GM23248 (cell line): ENCODE measurements at regions not wholly inside any gene's neighbourhood (a gene's known extent, or its start where the extent isn't known, plus 50 kb on each side); places are given as distances from the start of the nearest gene placed in this dataset.

Source experiments
- DNase-seq: peaks from one replicate; pipeline ENCODE4 v3.0.0-alpha.2; 2015
- H2AFZ ChIP-seq: fragments of 200-600 bp; sonication (generic); 2 replicates; pipeline ENCODE4 v1.6.1; 2016; ENCODE audit warnings: antibody characterized with exemption
- H3F3A ChIP-seq: fragments of 200-600 bp; sonication (generic); 2 replicates; pipeline ENCODE4 v1.6.1; 2016; ENCODE audit warnings: mild to moderate bottlenecking, antibody characterized with exemption, mixed run types; ENCODE audit not compliant: insufficient read depth
- H3K27ac ChIP-seq: fragments of 200-600 bp; sonication (generic); 2 replicates; pipeline ENCODE4 v1.5.1; 2016; ENCODE audit warnings: mild to moderate bottlenecking
- H3K27me3 ChIP-seq: fragments of 200-600 bp; sonication (generic); replicated peaks from 2 replicates; pipeline ENCODE4 v1.6.1; 2016; ENCODE audit warnings: mild to moderate bottlenecking; ENCODE audit not compliant: insufficient read depth
- H3K36me3 ChIP-seq: fragments of 200-600 bp; sonication (generic); 2 replicates; pipeline ENCODE4 v1.6.1; 2016; ENCODE audit warnings: low read depth, mild to moderate bottlenecking
- H3K4me1 ChIP-seq: fragments of 200-600 bp; sonication (generic); 2 replicates; pipeline ENCODE4 v1.6.1; 2016; ENCODE audit warnings: mild to moderate bottlenecking; ENCODE audit not compliant: insufficient read depth
- H3K4me2 ChIP-seq: fragments of 200-600 bp; sonication (generic); one replicate; pipeline ENCODE4 v1.6.1; 2016; ENCODE audit warnings: mild to moderate bottlenecking; ENCODE audit not compliant: unreplicated experiment
- H3K4me3 ChIP-seq: fragments of 200-600 bp; sonication (generic); 2 replicates; pipeline ENCODE4 v1.5.1; 2016; ENCODE audit warnings: mild to moderate bottlenecking
- H3K79me2 ChIP-seq: fragments of 200-600 bp; sonication (generic); 2 replicates; pipeline ENCODE4 v1.6.1; 2016; ENCODE audit warnings: mild to moderate bottlenecking; ENCODE audit not compliant: insufficient read depth
- H3K9ac ChIP-seq: fragments of 200-600 bp; sonication (generic); 2 replicates; pipeline ENCODE4 v1.6.1; 2016; ENCODE audit warnings: mild to moderate bottlenecking
- H3K9me2 ChIP-seq: fragments of 200-600 bp; sonication (generic); 2 replicates; pipeline ENCODE4 v1.6.1; 2016; ENCODE audit warnings: mixed run types, mild to moderate bottlenecking, moderate library complexity; ENCODE audit not compliant: insufficient read depth
- H3K9me3 ChIP-seq: fragments of 200-600 bp; sonication (generic); one replicate; pipeline ENCODE4 v1.6.1; 2017; ENCODE audit warnings: low read depth
- H4K20me1 ChIP-seq: fragments of 200-600 bp; sonication (generic); 2 replicates; pipeline ENCODE4 v1.6.0; 2016; ENCODE audit not compliant: insufficient read depth
- EZH2 ChIP-seq: fragments of 200-600 bp; sonication (generic); IDR thresholded peaks from 2 replicates; pipeline ENCODE4 v1.6.1; 2018; ENCODE audit warnings: antibody characterized with exemption, mild to moderate bottlenecking; ENCODE audit not compliant: insufficient read depth, poor library complexity, severe bottlenecking
- EZH2phosphoT487 ChIP-seq: fragments of 200-600 bp; sonication (generic); IDR thresholded peaks from 2 replicates; pipeline ENCODE4 v1.6.1; 2018; ENCODE audit warnings: antibody characterized with exemption, moderate library complexity, mild to moderate bottlenecking, low read depth; ENCODE audit not compliant: insufficient read depth
- WGBS, 2 experiments: methylation state at CpG; one replicate each; pipeline ENCODE4 v1.1.6; 2015 to 2017; ENCODE audit warnings: low lambda C conversion rate in 2 of 2, low coverage in 1 of 2; ENCODE audit errors: missing lambda C conversion rate in 2 of 2; 5-methylcytosine and 5-hydroxymethylcytosine counted together
- in situ Hi-C: fragments of 300-500 bp; cut with MboI; formaldehyde crosslinking; loops from 2 replicates; pipeline ENCODE4 v1.15.0; 2020

DNA sequence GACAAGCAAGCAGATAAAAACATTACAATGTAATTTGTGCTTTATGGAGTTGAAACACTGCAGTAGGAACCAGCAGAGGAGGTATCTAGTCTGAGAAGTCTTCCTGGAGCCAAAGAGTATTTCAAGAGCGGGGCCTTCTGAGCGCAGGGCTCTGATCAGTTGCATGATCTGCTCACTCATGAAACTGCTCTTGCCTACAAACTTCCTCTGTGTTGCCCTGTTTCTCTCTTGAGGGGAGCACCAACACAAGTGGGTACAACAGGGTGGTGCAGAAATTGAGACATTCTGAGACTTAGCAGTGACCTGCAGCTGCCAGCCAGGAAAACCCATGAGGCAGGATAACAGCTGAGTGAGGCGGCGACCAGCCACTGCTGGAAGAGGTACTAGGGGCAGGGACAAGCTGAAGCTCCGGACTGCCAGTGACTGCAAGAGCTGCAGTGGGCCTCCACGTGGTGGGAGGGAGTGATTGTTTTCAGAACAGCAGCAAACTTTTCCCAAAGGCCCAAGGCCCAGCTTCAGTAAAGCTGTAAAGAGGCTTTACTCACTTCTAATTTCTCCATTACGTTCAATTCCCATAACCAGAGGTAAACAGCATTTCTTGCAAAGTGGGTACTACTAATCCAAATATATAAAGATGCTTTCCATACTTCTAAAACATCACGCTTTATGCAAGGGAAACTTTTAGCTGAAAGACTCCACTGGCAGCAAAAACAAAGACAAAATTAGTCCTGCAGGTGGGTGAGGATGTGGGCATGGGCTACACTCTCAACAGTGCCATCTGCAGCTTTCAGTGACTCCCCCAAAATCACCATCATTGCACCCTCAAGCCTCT, 69.0 kb upstream of the LPP start:
- no peak overlapping the region for H3K9ac ChIP-seq

DNA sequence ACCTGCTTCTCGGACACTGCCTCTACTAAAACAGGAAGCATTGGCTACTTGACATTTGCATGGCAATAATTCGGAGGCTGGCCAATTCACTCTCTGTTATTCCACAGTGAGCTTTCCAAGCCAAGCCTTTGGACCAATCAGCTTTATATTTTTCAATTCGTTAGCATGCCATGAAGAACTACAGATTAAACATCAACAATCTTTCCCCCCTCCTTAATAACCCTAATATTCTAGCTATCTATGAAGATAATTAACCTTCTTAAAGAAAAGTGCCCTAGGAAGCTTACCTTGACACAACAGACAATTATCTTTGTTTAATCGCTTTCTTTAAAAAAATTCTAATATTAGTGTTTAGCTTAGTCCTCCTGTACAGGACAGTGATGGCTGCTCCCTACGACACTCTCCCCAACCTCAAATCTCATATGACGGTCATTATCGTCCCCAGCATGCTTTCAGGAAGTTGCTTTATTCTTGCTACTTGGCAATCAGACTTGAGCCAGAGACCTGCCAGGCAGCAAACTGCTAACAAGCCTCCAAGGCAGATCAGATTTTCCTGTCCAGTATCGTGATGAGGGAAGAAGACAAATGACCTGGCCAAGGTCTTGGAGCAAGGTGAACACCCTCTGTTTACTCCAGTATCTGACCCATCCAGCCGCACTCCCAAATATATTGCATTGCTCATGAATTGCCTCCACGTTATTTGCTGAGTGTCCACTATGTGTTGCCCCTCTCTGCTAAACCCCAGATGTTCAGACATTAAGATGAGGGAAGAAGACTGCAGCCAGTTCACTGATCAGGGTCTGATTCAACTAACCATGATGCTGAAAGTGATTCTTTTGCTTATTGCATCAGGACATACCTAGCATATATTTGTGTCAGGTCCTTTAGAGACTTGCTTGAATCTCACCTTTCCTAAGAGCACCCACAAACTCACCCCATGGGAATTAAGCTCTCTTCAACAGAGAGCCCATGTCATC, 68.1 kb upstream of the LPP start:
- no peaks in the 10 kb centered on the region for H3K79me2 ChIP-seq
- H4K20me1 ChIP-seq = no peaks in the 10 kb centered on the region
- H3K9ac ChIP-seq = no peak overlapping the region
- peaks cover 11% of the 10 kb centered on the region for H3F3A ChIP-seq
- no peak overlapping the region for H3K4me3 ChIP-seq
- H3K9me3 ChIP-seq = no peaks in the 10 kb centered on the region
- H3K9me2 ChIP-seq = no peaks in the 10 kb centered on the region
- TF ChIP-seq EZH2phosphoT487 = no peak
- no peak for TF ChIP-seq EZH2
- H3K27me3 ChIP-seq = no peaks in the 10 kb centered on the region
- no peak overlapping the region for H2AFZ ChIP-seq
- peaks cover 18% of the 10 kb centered on the region for H3K4me1 ChIP-seq
- DNase-seq = no peak
- no peak overlapping the region for H3K27ac ChIP-seq
- no peaks in the 10 kb centered on the region for H3K36me3 ChIP-seq
- in situ Hi-C loops = no loop called here
- no peak overlapping the region for H3K4me2 ChIP-seq
- WGBS, 2 experiments = 78 to 80% methylated on average over 10 of the region's 10 CpGs

More for the DNA sequence above, 69.0 kb upstream of the LPP start:
- in situ Hi-C loops = no loop called here
- WGBS, 2 experiments = 70 to 85% methylated on average over 8 of the region's 8 CpGs
- Histone ChIP-seq H3K9me2 (no peaks in the 10 kb centered on the region), H3K9me3 (no peaks in the 10 kb centered on the region), H3K4me2 (no peak overlapping the region), H3K79me2 (no peaks in the 10 kb centered on the region), H3K27me3 (no peaks in the 10 kb centered on the region), H4K20me1 (no peaks in the 10 kb centered on the region), H3F3A (peaks cover 11% of the 10 kb centered on the region), H3K27ac (no peak overlapping the region), H3K4me3 (no peak overlapping the region), H3K36me3 (no peaks in the 10 kb centered on the region), H3K4me1 (peaks cover 18% of the 10 kb centered on the region), H2AFZ (no peak overlapping the region)
- no peak for DNase-seq
- TF ChIP-seq EZH2phosphoT487 (no peak), EZH2 (no peak)

DNA sequence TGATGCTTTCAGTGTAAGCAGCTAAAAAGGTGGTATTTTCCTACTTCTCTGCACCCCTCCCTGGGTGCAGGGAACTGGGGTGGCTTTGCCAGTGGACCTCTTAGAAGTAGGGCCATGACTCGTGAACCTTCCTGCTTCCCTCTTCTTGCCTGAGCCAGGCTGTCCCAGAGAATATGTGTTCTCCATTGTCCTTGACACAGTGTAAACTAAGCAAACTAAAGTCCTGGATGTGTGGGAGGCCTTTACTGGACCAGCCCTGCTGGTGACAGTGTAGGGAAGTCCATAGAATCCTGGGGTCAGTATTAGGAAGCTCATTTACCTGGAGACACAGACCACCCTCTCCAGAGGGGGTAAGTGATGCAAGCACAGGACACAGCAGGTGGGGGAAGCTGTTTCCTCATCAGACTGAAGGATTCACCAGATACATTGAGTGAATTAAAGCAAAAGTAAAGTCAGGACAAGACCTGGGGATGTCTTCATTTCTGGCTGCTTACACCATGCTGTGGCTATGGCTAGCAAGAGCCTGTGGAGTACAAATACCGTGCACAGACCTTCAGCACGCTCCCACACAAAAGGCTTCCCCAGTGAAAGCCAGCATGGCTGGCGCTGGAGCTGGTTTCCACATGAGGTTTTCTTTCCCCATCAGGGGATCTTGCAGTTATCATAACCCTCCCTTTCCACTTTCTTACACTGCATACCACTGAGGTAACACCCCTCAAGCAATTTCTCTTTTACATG, 64.8 kb upstream of the LPP start:
- no peak for DNase-seq
- H2AFZ ChIP-seq = no peak overlapping the region
- no peak overlapping the region for H3K27ac ChIP-seq
- no peaks in the 10 kb centered on the region for H4K20me1 ChIP-seq
- H3K4me2 ChIP-seq = no peak overlapping the region
- H3K9ac ChIP-seq = no peak overlapping the region
- H3F3A ChIP-seq = no peaks in the 10 kb centered on the region
- no peaks in the 10 kb centered on the region for H3K27me3 ChIP-seq
- in situ Hi-C loops = no loop called here
- no peaks in the 10 kb centered on the region for H3K36me3 ChIP-seq
- 83 to 95% methylated on average over 4 of the region's 4 CpGs for WGBS, 2 experiments
- no peaks in the 10 kb centered on the region for H3K9me3 ChIP-seq
- H3K4me1 ChIP-seq = no peaks in the 10 kb centered on the region
- H3K9me2 ChIP-seq = no peaks in the 10 kb centered on the region
- no peak overlapping the region for H3K4me3 ChIP-seq
- TF ChIP-seq EZH2phosphoT487 (no peak), EZH2 (no peak)
- no peaks in the 10 kb centered on the region for H3K79me2 ChIP-seq

DNA sequence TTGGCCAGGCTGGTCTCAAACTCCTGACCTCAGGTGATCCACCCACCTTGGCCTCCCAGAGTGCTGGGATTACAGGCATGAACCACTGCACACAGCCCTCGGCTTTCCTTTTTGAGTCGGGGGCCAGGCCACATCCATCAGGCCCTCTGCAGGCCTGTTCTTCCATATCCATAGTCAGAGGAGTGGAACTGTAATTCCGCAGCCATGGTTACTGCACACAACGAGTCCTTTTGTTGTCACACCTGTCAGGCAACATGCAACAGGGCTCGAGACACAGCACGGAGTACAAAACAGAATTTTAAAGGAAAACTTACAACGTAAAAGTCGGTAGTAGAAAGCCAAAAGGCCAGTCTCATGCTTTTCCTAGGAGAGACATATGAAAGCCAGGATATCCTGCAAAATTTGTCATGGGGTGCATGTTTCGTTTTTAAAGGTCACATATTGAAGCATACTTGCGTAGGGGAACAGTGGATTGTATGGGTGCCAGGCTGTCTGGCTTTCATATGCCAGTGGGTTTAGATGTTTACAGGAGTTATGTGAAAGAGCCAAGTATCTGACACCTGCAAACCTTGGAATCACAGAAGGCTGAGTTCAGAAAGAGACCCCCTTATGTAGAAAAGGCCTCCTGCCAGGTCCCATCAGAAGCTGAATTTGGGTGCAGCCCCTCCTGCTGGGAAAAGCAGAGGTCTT, 63.2 kb upstream of the LPP start:
- no peak for DNase-seq
- H3K9me3 ChIP-seq = no peaks in the 10 kb centered on the region
- H3K36me3 ChIP-seq = no peaks in the 10 kb centered on the region
- H3K79me2 ChIP-seq = no peaks in the 10 kb centered on the region
- TF ChIP-seq EZH2phosphoT487 = no peak
- no peak for TF ChIP-seq EZH2
- H3K4me1 ChIP-seq = no peaks in the 10 kb centered on the region
- H4K20me1 ChIP-seq = no peaks in the 10 kb centered on the region
- no peak overlapping the region for H3K4me3 ChIP-seq
- 89 to 93% methylated on average over 10 of the region's 10 CpGs for WGBS, 2 experiments
- H3K4me2 ChIP-seq = no peak overlapping the region
- no peak overlapping the region for H3K27ac ChIP-seq
- no peaks in the 10 kb centered on the region for H3K27me3 ChIP-seq
- H3K9ac ChIP-seq = no peak overlapping the region
- H3F3A ChIP-seq = no peaks in the 10 kb centered on the region
- no peak overlapping the region for H2AFZ ChIP-seq
- in situ Hi-C loops = no loop called here
- H3K9me2 ChIP-seq = no peaks in the 10 kb centered on the region
